Esophagus (tissue), 2 donors: ENCODE measurements at regions not wholly inside any gene's neighbourhood (a gene's known extent, or its start where the extent isn't known, plus 50 kb on each side); places are given as distances from the start of the nearest gene placed in this dataset.

Source experiments
- H3K27ac ChIP-seq, 2 donors: one replicate each; pipeline ENCODE4 v1.5.1; 2013; ENCODE audit warnings: low read depth in 2 of 2, mild to moderate bottlenecking in 2 of 2, inconsistent platforms in 1 of 2, low read length in 1 of 2, moderate library complexity in 1 of 2
- H3K27me3 ChIP-seq, 2 donors: one replicate each; pipeline ENCODE4 v1.6.1; 2013; ENCODE audit warnings: low read length in 2 of 2, control low read depth in 1 of 2, mild to moderate bottlenecking in 1 of 2; ENCODE audit not compliant: insufficient read depth in 2 of 2, control insufficient read depth in 1 of 2
- H3K36me3 ChIP-seq, 2 donors: one replicate each; pipeline ENCODE4 v1.6.1; 2013; ENCODE audit warnings: low read length in 1 of 2; ENCODE audit not compliant: control insufficient read depth in 2 of 2, insufficient read depth in 2 of 2
- H3K4me1 ChIP-seq, 2 donors: one replicate each; pipeline ENCODE4 v1.6.1; 2013; ENCODE audit warnings: low read length in 1 of 2; ENCODE audit not compliant: control insufficient read depth in 2 of 2, insufficient read depth in 2 of 2
- H3K4me3 ChIP-seq, 2 donors: one replicate each; pipeline ENCODE4 v1.5.1; 2013; ENCODE audit warnings: low read length in 2 of 2, mild to moderate bottlenecking in 2 of 2, low read depth in 1 of 2, moderate library complexity in 1 of 2
- H3K9me3 ChIP-seq, 2 donors: one replicate each; pipeline ENCODE4 v1.6.1; 2013; ENCODE audit warnings: mild to moderate bottlenecking in 2 of 2, low read depth in 1 of 2, low read length in 1 of 2, moderate library complexity in 1 of 2; ENCODE audit not compliant: control insufficient read depth in 2 of 2, insufficient read depth in 1 of 2
- WGBS, 2 donors: extraction: QIAGEN DNeasy Blood & Tissue Kit; methylation state at CpG; one replicate each; pipeline ENCODE4 v1.1.7; 2013; 5-methylcytosine and 5-hydroxymethylcytosine counted together
- donor health status: healthy with polysubstance abuse.
- donor health status: Bipolar disorder and iron deficiency.

- no peak overlapping the region for H3K27ac ChIP-seq
- peaks cover 0 to 2% of the 10 kb centered on the region in 2 donors for H3K4me1 ChIP-seq
- no peak overlapping the region for H3K4me3 ChIP-seq
- H3K36me3 ChIP-seq = no peaks in the 10 kb centered on the region
- WGBS, 2 donors = 73 to 78% methylated on average over 10 of the region's 10 CpGs
- no peaks in the 10 kb centered on the region for H3K9me3 ChIP-seq
- no peaks in the 10 kb centered on the region for H3K27me3 ChIP-seq
These were observed 139.1 kb downstream of the CYP26B1 start for GRCh38 chr2:72008608-72009007.

DNA sequence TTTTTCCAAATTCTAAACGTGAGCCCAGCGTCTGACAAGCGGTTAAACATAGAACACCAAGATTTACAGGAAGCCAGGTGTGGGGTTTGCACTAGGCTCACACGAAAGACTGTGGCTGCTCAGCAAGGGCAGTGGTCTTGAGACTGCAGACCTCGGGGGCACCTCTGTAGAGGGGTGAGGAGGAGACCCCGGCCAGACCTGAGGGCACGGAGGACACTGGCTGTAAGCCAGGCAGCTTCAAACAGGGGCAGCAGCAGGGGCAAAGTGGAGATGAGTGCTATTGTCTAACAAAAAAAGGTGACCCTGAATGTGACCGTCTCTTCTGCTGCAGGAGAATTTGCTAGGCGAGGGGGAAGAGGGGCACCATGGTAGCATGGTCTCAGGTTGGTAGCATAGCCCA, 140.3 kb downstream of the CYP26B1 start:
- Histone ChIP-seq H3K4me1 (peaks cover 0 to 2% of the 10 kb centered on the region in 2 donors), H3K9me3 (no peaks in the 10 kb centered on the region), H3K27me3 (no peaks in the 10 kb centered on the region), H3K4me3 (no peak overlapping the region), H3K27ac (no peak overlapping the region), H3K36me3 (no peaks in the 10 kb centered on the region)
- WGBS, 2 donors = 73 to 75% methylated on average over 9 of the region's 9 CpGs

DNA sequence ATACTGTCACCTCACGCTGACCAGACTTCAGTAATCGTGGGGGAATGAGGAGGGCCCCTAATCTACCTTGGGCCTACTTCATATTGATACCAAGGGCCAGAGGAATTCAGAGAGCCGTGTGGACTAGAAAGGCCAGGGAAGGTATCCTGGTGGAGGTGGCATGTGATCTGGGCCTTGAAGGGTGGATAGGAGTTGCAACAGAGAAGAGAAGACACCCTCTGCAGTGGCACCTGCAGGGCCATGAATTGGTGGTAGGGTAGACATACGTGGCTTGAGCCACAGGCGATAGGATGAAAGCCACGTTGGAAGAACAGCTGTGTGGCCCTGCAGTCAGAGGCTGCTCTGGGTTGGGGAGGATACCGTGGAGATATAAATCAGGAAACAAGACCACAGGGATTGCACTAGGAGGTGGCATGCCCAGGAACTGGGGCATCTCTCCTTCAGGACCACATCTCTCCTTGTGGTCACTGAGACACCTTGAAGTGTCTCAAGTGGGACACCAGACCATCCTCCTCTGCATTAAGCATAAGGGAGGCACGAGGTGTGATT, 141.4 kb downstream of the CYP26B1 start:
- Histone ChIP-seq H3K27ac (no peak overlapping the region), H3K4me3 (no peak overlapping the region), H3K9me3 (no peaks in the 10 kb centered on the region), H3K27me3 (no peaks in the 10 kb centered on the region), H3K4me1 (peaks cover 0 to 2% of the 10 kb centered on the region in 2 donors), H3K36me3 (no peaks in the 10 kb centered on the region)
- WGBS, 2 donors = 87 to 91% methylated on average over 8 of the region's 8 CpGs

GRCh38 chr2:72004976-72005375, 142.7 kb downstream of the CYP26B1 start:
- H3K27ac ChIP-seq = no peak overlapping the region
- H3K9me3 ChIP-seq = no peaks in the 10 kb centered on the region
- H3K27me3 ChIP-seq = no peaks in the 10 kb centered on the region
- no peak overlapping the region for H3K4me3 ChIP-seq
- H3K4me1 ChIP-seq = peaks cover 0 to 2% of the 10 kb centered on the region in 2 donors
- no peaks in the 10 kb centered on the region for H3K36me3 ChIP-seq
- WGBS, 2 donors = 77 to 87% methylated on average over 6 of the region's 6 CpGs

- Histone ChIP-seq H3K9me3 (no peaks in the 10 kb centered on the region), H3K27ac (no peak overlapping the region), H3K4me1 (peaks cover 0 to 2% of the 10 kb centered on the region in 2 donors), H3K4me3 (no peak overlapping the region), H3K27me3 (peaks cover 0 to 3% of the 10 kb centered on the region in 2 donors), H3K36me3 (no peaks in the 10 kb centered on the region)
- 87 to 88% methylated on average over 7 of the region's 7 CpGs for WGBS, 2 donors
These were observed 143.3 kb downstream of the CYP26B1 start for GRCh38 chr2:72004201-72004915.

- Histone ChIP-seq H3K4me1 (peaks cover 0 to 2% of the 10 kb centered on the region in 2 donors), H3K4me3 (no peak overlapping the region), H3K27ac (no peak overlapping the region), H3K9me3 (no peaks in the 10 kb centered on the region), H3K36me3 (no peaks in the 10 kb centered on the region), H3K27me3 (peaks cover 0 to 3% of the 10 kb centered on the region in 2 donors)
- WGBS, 2 donors = 65 to 69% methylated on average over 3 of the region's 3 CpGs
These were observed 143.9 kb downstream of the CYP26B1 start for GRCh38 chr2:72003796-72004195.

DNA sequence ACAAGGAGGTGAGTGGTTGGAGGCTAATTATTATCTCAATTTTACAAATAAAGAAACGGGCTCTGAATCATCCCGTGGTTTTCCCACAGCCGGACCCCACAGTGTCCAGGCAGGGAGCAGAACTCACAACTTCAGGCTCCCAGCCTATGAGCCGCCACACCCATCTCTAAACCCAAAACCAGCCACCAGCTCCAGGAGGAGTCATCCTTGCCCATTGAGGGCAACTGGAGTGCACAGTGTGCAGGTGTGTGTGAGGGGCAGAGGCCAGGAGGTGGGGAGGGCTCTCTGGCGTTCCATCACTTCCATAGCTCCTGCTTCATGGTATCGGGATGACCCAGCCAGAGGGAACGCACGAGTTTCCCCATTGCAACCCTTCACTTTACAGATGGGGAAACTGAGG, 144.5 kb downstream of the CYP26B1 start:
- WGBS, 2 donors = 92 to 94% methylated on average over 8 of the region's 8 CpGs
- Histone ChIP-seq H3K27ac (no peak overlapping the region), H3K4me1 (no peaks in the 10 kb centered on the region), H3K27me3 (peaks cover 0 to 3% of the 10 kb centered on the region in 2 donors), H3K9me3 (no peaks in the 10 kb centered on the region), H3K4me3 (no peak overlapping the region), H3K36me3 (no peaks in the 10 kb centered on the region)

DNA sequence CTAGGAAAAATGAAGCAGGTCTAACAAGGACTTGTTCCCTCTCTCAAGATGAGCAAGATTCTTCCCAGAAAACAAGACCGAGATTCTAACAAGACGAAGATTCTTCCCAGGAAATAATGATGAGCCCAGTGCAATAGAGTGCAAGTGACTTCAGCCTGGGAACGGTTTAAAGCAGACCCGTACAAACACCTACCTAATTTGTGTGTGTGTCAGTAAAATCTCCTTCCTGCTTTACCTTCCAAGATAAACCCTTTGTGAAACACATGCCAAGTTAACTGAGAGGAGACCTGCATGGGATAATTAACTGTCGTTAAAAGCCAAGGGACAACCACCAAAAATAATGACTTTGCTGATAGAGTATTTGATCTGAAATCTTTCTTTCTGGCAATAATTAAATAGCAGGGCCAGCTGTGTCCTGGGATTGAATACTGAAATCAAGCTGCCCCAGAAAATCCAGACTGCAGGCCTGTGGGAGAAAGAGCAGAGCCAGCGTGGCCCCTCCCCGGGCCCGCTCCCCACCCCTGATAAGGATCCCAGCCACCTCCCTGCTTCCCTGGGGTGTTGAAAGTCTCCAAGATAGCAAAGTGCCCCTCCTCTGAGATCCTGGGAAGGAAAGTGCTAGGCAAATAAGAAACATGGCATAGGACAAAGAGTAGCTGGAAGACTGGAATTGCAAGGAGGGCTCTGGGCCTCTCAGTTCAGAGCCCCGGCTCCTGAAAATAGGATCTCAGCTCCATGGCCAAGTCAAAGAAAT, 145.5 kb downstream of the CYP26B1 start:
- H3K4me1 ChIP-seq = no peaks in the 10 kb centered on the region
- H3K27me3 ChIP-seq = peaks cover 0 to 3% of the 10 kb centered on the region in 2 donors
- 63 to 74% methylated on average over 9 of the region's 9 CpGs for WGBS, 2 donors
- H3K4me3 ChIP-seq = no peak overlapping the region
- no peaks in the 10 kb centered on the region for H3K36me3 ChIP-seq
- H3K27ac ChIP-seq = no peak overlapping the region
- no peaks in the 10 kb centered on the region for H3K9me3 ChIP-seq

GRCh38 chr2:72000110-72000509, 147.6 kb downstream of the CYP26B1 start:
- H3K27me3 ChIP-seq = peaks cover 0 to 3% of the 10 kb centered on the region in 2 donors
- no peaks in the 10 kb centered on the region for H3K36me3 ChIP-seq
- WGBS, 2 donors = 77 to 81% methylated on average over 7 of the region's 7 CpGs
- no peaks in the 10 kb centered on the region for H3K4me1 ChIP-seq
- no peak overlapping the region for H3K4me3 ChIP-seq
- no peaks in the 10 kb centered on the region for H3K9me3 ChIP-seq
- no peak overlapping the region for H3K27ac ChIP-seq
